Tibial nerve (tissue), 4 donors: ENCODE measurements at regions not wholly inside any gene's neighbourhood (a gene's known extent, or its start where the extent isn't known, plus 50 kb on each side); places are given as distances from the start of the nearest gene placed in this dataset.

Experiments
- DNase-seq, 2 donors: peaks; one replicate each; pipeline ENCODE4 v3.0.0-alpha.2; 2019; ENCODE audit warnings: low spot score in 2 of 2
- H3K27ac ChIP-seq, 4 donors: fragments of 200-600 bp; sonication (generic) in 3 of 4; one replicate each; pipeline ENCODE4 v1.5.1; 2017 to 2019; ENCODE audit warnings: mild to moderate bottlenecking in 1 of 4
- H3K27me3 ChIP-seq, 2 donors: fragments of 200-600 bp; sonication (generic) in 1 of 2; one replicate each; pipeline versions ENCODE4 v1.5.1 to v1.6.0; 2017 to 2019
- H3K36me3 ChIP-seq, 3 donors: fragments of 200-600 bp; sonication (generic); one replicate each; pipeline ENCODE4 v1.5.1; 2018 to 2019
- H3K4me1 ChIP-seq, 4 donors: fragments of 200-600 bp; sonication (generic) in 3 of 4; one replicate each; pipeline ENCODE4 v1.5.1; 2017 to 2019
- H3K4me3 ChIP-seq, 4 donors: fragments of 200-600 bp; sonication (generic) in 3 of 4; one replicate each; pipeline ENCODE4 v1.5.1; 2017 to 2019; ENCODE audit warnings: mild to moderate bottlenecking in 1 of 4, moderate library complexity in 1 of 4
- H3K9me3 ChIP-seq, 4 donors: fragments of 200-600 bp; sonication (generic) in 3 of 4; one replicate each; pipeline ENCODE4 v1.5.1; 2017 to 2019
- CTCF ChIP-seq, 5 experiments: fragments of 200-600 bp in 3 of 5; fragments of 450-650 bp in 2 of 5; sonication (generic) in 3 of 5; IDR thresholded peaks; one replicate each; pipeline ENCODE4 v1.5.1; 2016 to 2019; ENCODE audit warnings: antibody characterized with exemption in 5 of 5, mild to moderate bottlenecking in 3 of 5, moderate library complexity in 2 of 5
- EP300 ChIP-seq, 2 donors: sonication (generic); formaldehyde crosslinking; IDR thresholded peaks; one replicate each; pipeline ENCODE4 v1.6.1; 2017; ENCODE audit warnings: antibody characterized with exemption in 2 of 2, mild to moderate bottlenecking in 1 of 2
- POLR2A ChIP-seq, 2 donors: fragments of 450-650 bp; IDR thresholded peaks; one replicate each; pipeline ENCODE4 v1.6.1; 2017; ENCODE audit warnings: antibody characterized with exemption in 2 of 2, mild to moderate bottlenecking in 2 of 2, moderate library complexity in 2 of 2
- WGBS, 2 donors: methylation state at CpG; one replicate each; pipeline ENCODE4 v1.1.5; 2018; 5-methylcytosine and 5-hydroxymethylcytosine counted together

- WGBS, 2 donors, result 0 to 10% methylated on average over 1 of the region's 1 CpG
- Histone ChIP-seq H3K4me3 (no peak overlapping the region), H3K36me3 (no peaks in the 10 kb centered on the region), H3K4me1 (peaks cover 0 to 31% (median 11%) of the 10 kb centered on the region in 4 donors), H3K9me3 (no peaks in the 10 kb centered on the region), H3K27me3 (no peaks in the 10 kb centered on the region), H3K27ac (peak overlapping the region; percentile 31 to 87 (median 74))
- DNase-seq, result no peak
- TF ChIP-seq EP300 (IDR thresholded peaks at IDR 0.05), result peak; percentile 88 to 96
- no peak for TF ChIP-seq POLR2A (IDR thresholded peaks at IDR 0.05)
These were observed 290.9 kb downstream of the BTG1 start for GRCh38 chr12:91854725-91855124.

GRCh38 chr12:91853350-91854127 lies 292.1 kb downstream of the BTG1 start:
- TF ChIP-seq POLR2A (IDR thresholded peaks at IDR 0.05) (no peak), CTCF (IDR thresholded peaks at IDR 0.05) (no peak), EP300 (IDR thresholded peaks at IDR 0.05) (no peak)
- Histone ChIP-seq H3K36me3 (no peaks in the 10 kb centered on the region), H3K27me3 (no peaks in the 10 kb centered on the region), H3K9me3 (no peaks in the 10 kb centered on the region), H3K27ac (peak overlapping the region in 3 of 4 donors; percentile 52 to 87 (median 61)), H3K4me3 (no peak overlapping the region), H3K4me1 (peaks cover 0 to 31% (median 11%) of the 10 kb centered on the region in 4 donors)
- no peak for DNase-seq
- 81 to 85% methylated on average over 5 of the region's 5 CpGs for WGBS, 2 donors

- Histone ChIP-seq H3K27ac (peak overlapping the region in 2 of 4 donors; percentile 61 to 87), H3K9me3 (no peaks in the 10 kb centered on the region), H3K4me3 (no peak overlapping the region), H3K4me1 (peaks cover 0 to 31% (median 11%) of the 10 kb centered on the region in 4 donors), H3K36me3 (no peaks in the 10 kb centered on the region), H3K27me3 (no peaks in the 10 kb centered on the region)
- WGBS, 2 donors, result 66 to 72% methylated on average over 2 of the region's 2 CpGs
- no peak for DNase-seq
- TF ChIP-seq CTCF (IDR thresholded peaks at IDR 0.05) (no peak), EP300 (IDR thresholded peaks at IDR 0.05) (no peak), POLR2A (IDR thresholded peaks at IDR 0.05) (no peak)
These were observed 293.0 kb downstream of the BTG1 start for GRCh38 chr12:91852634-91853033.

GRCh38 chr12:91851741-91852477 lies 293.7 kb downstream of the BTG1 start:
- no peak for DNase-seq
- Histone ChIP-seq H3K4me3 (no peak overlapping the region), H3K27ac (no peak overlapping the region), H3K27me3 (no peaks in the 10 kb centered on the region), H3K36me3 (no peaks in the 10 kb centered on the region), H3K9me3 (no peaks in the 10 kb centered on the region), H3K4me1 (peaks cover 0 to 31% (median 11%) of the 10 kb centered on the region in 4 donors)
- TF ChIP-seq POLR2A (IDR thresholded peaks at IDR 0.05) (no peak), EP300 (IDR thresholded peaks at IDR 0.05) (no peak), CTCF (IDR thresholded peaks at IDR 0.05) (no peak)

GRCh38 chr12:91846466-91847055 lies 299.1 kb downstream of the BTG1 start:
- H3K4me1 ChIP-seq, result no peaks in the 10 kb centered on the region
- no peak for DNase-seq
- 57 to 59% methylated on average over 1 of the region's 1 CpG for WGBS, 2 donors
- H3K36me3 ChIP-seq, result no peaks in the 10 kb centered on the region
- peaks cover 0 to 20% (median 1%) of the 10 kb centered on the region in 4 donors for H3K9me3 ChIP-seq
- TF ChIP-seq CTCF (IDR thresholded peaks at IDR 0.05) (no peak), POLR2A (IDR thresholded peaks at IDR 0.05) (no peak), EP300 (IDR thresholded peaks at IDR 0.05) (no peak)
- no peaks in the 10 kb centered on the region for H3K27me3 ChIP-seq
- no peak overlapping the region for H3K27ac ChIP-seq
- no peak overlapping the region for H3K4me3 ChIP-seq
